ENCODE measurements at regions not wholly inside any gene's neighbourhood (a gene's known extent, or its start where the extent isn't known, plus 50 kb on each side); places are given as distances from the start of the nearest gene placed in this dataset.
"Not testable (repeated sequence)": the region's sequence is repeated elsewhere in the genome, so short reads cannot be mapped to it uniquely, and the experiment has no call there.

DNA sequence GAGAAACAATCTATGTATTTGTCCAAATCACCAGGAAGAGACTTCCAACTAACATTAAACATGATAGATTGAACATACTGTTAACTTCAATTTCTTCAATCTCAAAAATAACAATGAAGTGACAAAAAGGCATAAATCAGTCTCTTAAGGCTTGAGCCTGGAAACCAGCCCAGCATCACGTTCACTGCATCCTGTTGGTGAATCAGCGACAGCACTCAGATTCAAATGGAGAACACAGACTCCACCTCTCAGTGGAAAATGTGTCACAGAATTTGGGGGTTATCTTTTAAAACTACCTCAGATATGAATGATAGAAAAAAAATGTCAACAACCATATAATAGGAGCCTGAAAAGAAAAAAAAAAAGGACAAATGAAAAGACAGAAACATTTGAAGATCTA is 212.0 kb downstream of the MINAR1 start:
- DNase-seq (ENCODE audit: extremely low read depth, low read depth): peak; percentile 48
- no peak for TF ChIP-seq CTCF (IDR thresholded peaks at IDR 0.05; ENCODE audit: low read depth, low read length, missing control alignments)
- no peak overlapping the region for H3K4me3 ChIP-seq (replicated peaks; ENCODE audit: low read depth, low read length)

DNA sequence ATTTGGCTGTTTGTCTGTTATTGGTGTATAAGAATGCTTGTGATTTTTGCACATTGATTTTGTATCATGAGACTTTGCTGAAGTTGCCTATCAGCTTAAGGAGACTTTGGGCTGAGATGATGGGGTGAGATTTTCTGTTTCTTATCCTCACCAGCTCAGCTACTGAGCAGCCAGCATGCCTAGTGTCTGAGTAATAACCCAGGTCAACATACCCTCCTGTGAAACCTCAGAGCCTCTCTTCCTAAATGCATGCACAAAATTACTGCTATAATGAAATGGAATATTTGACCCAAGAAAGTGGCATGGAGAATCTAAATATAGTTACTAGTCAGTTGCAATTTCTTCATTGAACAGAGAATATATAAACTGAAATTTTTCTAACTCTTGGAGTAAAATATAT is 220.8 kb downstream of the MINAR1 start:
- DNase-seq (ENCODE audit: extremely low read depth, low read depth); H3K4me3 ChIP-seq (replicated peaks; ENCODE audit: low read depth, low read length): not testable (repeated sequence)

- no peak overlapping the region for H3K4me3 ChIP-seq (replicated peaks; ENCODE audit: low read depth, low read length)
- no peak for DNase-seq (ENCODE audit: extremely low read depth, low read depth)
- no peak for TF ChIP-seq CTCF (IDR thresholded peaks at IDR 0.05; ENCODE audit: low read depth, low read length, missing control alignments)
Measured at GRCh38 chr15:79653533-79653932, 221.4 kb downstream of the MINAR1 start.

GRCh38 chr15:79656151-79657000 is 224.2 kb downstream of the MINAR1 start:
- no peak for DNase-seq (ENCODE audit: extremely low read depth, low read depth)
- TF ChIP-seq CTCF (IDR thresholded peaks at IDR 0.05; ENCODE audit: low read depth, low read length, missing control alignments): no peak
- no peak overlapping the region for H3K4me3 ChIP-seq (replicated peaks; ENCODE audit: low read depth, low read length)

GRCh38 chr15:79657722-79658121 is 225.6 kb downstream of the MINAR1 start:
- H3K4me3 ChIP-seq (replicated peaks; ENCODE audit: low read depth, low read length): no peak overlapping the region
- no peak for TF ChIP-seq CTCF (IDR thresholded peaks at IDR 0.05; ENCODE audit: low read depth, low read length, missing control alignments)
- DNase-seq (ENCODE audit: extremely low read depth, low read depth): no peak

DNA sequence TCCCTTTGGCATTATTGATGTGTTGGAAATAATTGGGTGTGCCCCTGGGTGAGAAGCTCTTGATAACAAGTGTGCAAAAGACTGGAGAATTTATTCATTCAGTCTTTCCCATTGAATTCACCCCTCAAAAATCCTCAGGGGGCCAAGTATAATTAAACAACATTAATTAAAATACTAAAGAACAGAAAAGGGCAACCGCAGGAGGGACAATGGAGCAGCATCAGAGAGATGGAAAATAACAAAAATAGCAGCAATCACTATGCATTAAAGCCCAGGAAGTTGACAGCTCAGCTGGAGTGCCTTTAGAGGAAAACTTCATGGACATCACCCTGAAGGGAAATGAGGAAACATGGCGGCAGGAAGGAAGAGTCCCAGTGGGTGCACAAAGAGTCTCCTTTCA is 227.6 kb downstream of the MINAR1 start:
- DNase-seq (ENCODE audit: extremely low read depth, low read depth): no peak
- H3K4me3 ChIP-seq (replicated peaks; ENCODE audit: low read depth, low read length): no peak overlapping the region
- no peak for TF ChIP-seq CTCF (IDR thresholded peaks at IDR 0.05; ENCODE audit: low read depth, low read length, missing control alignments)

GRCh38 chr15:79661411-79661810 is 229.3 kb downstream of the MINAR1 start:
- no peak for DNase-seq (ENCODE audit: extremely low read depth, low read depth)
- no peak for TF ChIP-seq CTCF (IDR thresholded peaks at IDR 0.05; ENCODE audit: low read depth, low read length, missing control alignments)
- H3K4me3 ChIP-seq (replicated peaks; ENCODE audit: low read depth, low read length): no peak overlapping the region
